GM06990 (cell line): ENCODE measurements at regions not wholly inside any gene's neighbourhood (a gene's known extent, or its start where the extent isn't known, plus 50 kb on each side); places are given as distances from the start of the nearest gene placed in this dataset.
"Not testable (repeated sequence)": the region's sequence is repeated elsewhere in the genome, so short reads cannot be mapped to it uniquely, and the experiment has no call there.

Experiments used
- DNase-seq: peaks from one replicate; pipeline ENCODE4 v3.0.0-alpha.2; 2011; ENCODE audit not compliant: insufficient read length; ENCODE audit errors: extremely low read depth
- H3K27me3 ChIP-seq: replicated peaks from 2 replicates; pipeline ENCODE4 v1.6.0; 2011; ENCODE audit warnings: low read length; ENCODE audit not compliant: control insufficient read depth, insufficient read depth
- H3K36me3 ChIP-seq: 2 replicates; pipeline ENCODE4 v1.5.1; 2011; ENCODE audit warnings: low read length; ENCODE audit not compliant: control insufficient read depth, insufficient read depth
- H3K4me3 ChIP-seq: replicated peaks from 2 replicates; pipeline ENCODE4 v1.5.1; 2011; ENCODE audit warnings: low read depth, mild to moderate bottlenecking, control low read depth, low read length

- not testable (repeated sequence) for H3K4me3 ChIP-seq, H3K36me3 ChIP-seq, DNase-seq, H3K27me3 ChIP-seq
Measured at GRCh38 chr9:64920147-64920546, 364.9 kb downstream of the FOXD4L5 start.

- H3K36me3 ChIP-seq, H3K27me3 ChIP-seq, H3K4me3 ChIP-seq, DNase-seq: not testable (repeated sequence)
Measured at GRCh38 chr9:64888643-64889042, 396.4 kb downstream of the FOXD4L5 start.

GRCh38 chr9:64870594-64870993, 414.4 kb downstream of the FOXD4L5 start:
- peak; percentile 34 for DNase-seq

More at GRCh38 chr9:64870594-64870993, 414.4 kb downstream of the FOXD4L5 start:
- not testable (repeated sequence) for H3K4me3 ChIP-seq, H3K27me3 ChIP-seq, H3K36me3 ChIP-seq
